H9 (cell line): ENCODE measurements at regions not wholly inside any gene's neighbourhood (a gene's known extent, or its start where the extent isn't known, plus 50 kb on each side); places are given as distances from the start of the nearest gene placed in this dataset.

Source experiments
- DNase-seq: peaks from one replicate; pipeline ENCODE4 v3.0.0-alpha.2; 2017
- H2AFZ ChIP-seq: one replicate; pipeline ENCODE4 v1.6.1; 2013; ENCODE audit warnings: mild to moderate bottlenecking, low read length, control low read depth, moderate library complexity
- H2AK5ac ChIP-seq: 2 replicates; pipeline ENCODE4 v1.6.1; 2013; ENCODE audit warnings: low read length, control low read depth, mixed read lengths; ENCODE audit not compliant: insufficient read length
- H2BK120ac ChIP-seq: one replicate; pipeline ENCODE4 v1.6.1; 2013; ENCODE audit warnings: low read depth, mild to moderate bottlenecking, low read length, control low read depth, inconsistent platforms; ENCODE audit not compliant: poor library complexity, severe bottlenecking
- H2BK12ac ChIP-seq: 2 replicates; pipeline ENCODE4 v1.6.1; 2013; ENCODE audit warnings: low read length, control low read depth, mixed read lengths, low read depth; ENCODE audit not compliant: insufficient read length
- H2BK15ac ChIP-seq: 2 replicates; pipeline ENCODE4 v1.6.1; 2013; ENCODE audit warnings: low read depth, low read length, control low read depth
- H2BK20ac ChIP-seq: one replicate; pipeline ENCODE4 v1.6.1; 2013; ENCODE audit warnings: low read depth, mild to moderate bottlenecking, low read length, control low read depth, inconsistent platforms; ENCODE audit not compliant: poor library complexity, severe bottlenecking
- H2BK5ac ChIP-seq: 2 replicates; pipeline ENCODE4 v1.6.1; 2013; ENCODE audit warnings: low read length, control low read depth, mixed read lengths; ENCODE audit not compliant: insufficient read length
- H3K14ac ChIP-seq: 2 replicates; pipeline ENCODE4 v1.6.1; 2013; ENCODE audit warnings: low read length, control low read depth; ENCODE audit not compliant: insufficient read depth
- H3K18ac ChIP-seq: 2 replicates; pipeline ENCODE4 v1.6.1; 2013; ENCODE audit warnings: low read depth, mild to moderate bottlenecking, mixed read lengths, low read length, control low read depth; ENCODE audit not compliant: insufficient read length
- H3K23ac ChIP-seq: 2 replicates; pipeline ENCODE4 v1.6.1; 2013; ENCODE audit warnings: low read length, control low read depth, mixed read lengths, low read depth; ENCODE audit not compliant: insufficient read length
- H3K23me2 ChIP-seq: 2 replicates; pipeline ENCODE4 v1.6.1; 2013; ENCODE audit warnings: low read depth, mild to moderate bottlenecking, mixed read lengths, low read length, control low read depth; ENCODE audit not compliant: insufficient read length, poor library complexity, severe bottlenecking
- H3K27ac ChIP-seq: 2 replicates; pipeline ENCODE4 v1.5.1; 2013; ENCODE audit warnings: low read length, control low read depth, mixed read lengths, low read depth; ENCODE audit not compliant: insufficient read length
- H3K27me3 ChIP-seq: 2 replicates; pipeline ENCODE4 v1.6.1; 2013; ENCODE audit warnings: low read length, control low read depth, inconsistent platforms; ENCODE audit not compliant: insufficient read depth
- H3K4ac ChIP-seq: 2 replicates; pipeline ENCODE4 v1.6.1; 2013; ENCODE audit warnings: low read depth, mild to moderate bottlenecking, control low read depth, inconsistent platforms, low read length, moderate library complexity
- H3K4me1 ChIP-seq: 2 replicates; pipeline ENCODE4 v1.6.1; 2013; ENCODE audit warnings: low read length, control low read depth, inconsistent platforms; ENCODE audit not compliant: insufficient read depth
- H3K4me2 ChIP-seq: 2 replicates; pipeline ENCODE4 v1.6.1; 2013; ENCODE audit warnings: low read length, control low read depth, mixed read lengths; ENCODE audit not compliant: insufficient read length, insufficient read depth
- H3K56ac ChIP-seq: 2 replicates; pipeline ENCODE4 v1.6.1; 2013; ENCODE audit warnings: low read depth, mild to moderate bottlenecking, mixed read lengths, low read length, control low read depth; ENCODE audit not compliant: insufficient read length
- H3K79me1 ChIP-seq: 2 replicates; pipeline ENCODE4 v1.6.1; 2013; ENCODE audit warnings: low read depth, mild to moderate bottlenecking, moderate library complexity, low read length, control low read depth, inconsistent platforms; ENCODE audit not compliant: insufficient read depth, poor library complexity, severe bottlenecking
- H3K79me2 ChIP-seq: 2 replicates; pipeline ENCODE4 v1.6.1; 2013; ENCODE audit warnings: low read length, control low read depth, inconsistent platforms; ENCODE audit not compliant: insufficient read depth
- H3K9ac ChIP-seq: 2 replicates; pipeline ENCODE4 v1.6.1; 2013; ENCODE audit warnings: low read length, control low read depth, mixed read lengths; ENCODE audit not compliant: insufficient read length; ENCODE audit errors: extremely low read depth
- H3K9me3 ChIP-seq: one replicate; pipeline ENCODE4 v1.6.1; 2013; ENCODE audit warnings: low read depth, low read length, inconsistent platforms; ENCODE audit not compliant: control insufficient read depth
- H3T11ph ChIP-seq: one replicate; pipeline ENCODE4 v1.6.1; 2013; ENCODE audit warnings: mild to moderate bottlenecking, low read length, control low read depth, inconsistent platforms
- H4K20me1 ChIP-seq: one replicate; pipeline ENCODE4 v1.6.1; 2013; ENCODE audit not compliant: control insufficient read depth, insufficient read length, insufficient read depth
- H4K5ac ChIP-seq: 2 replicates; pipeline ENCODE4 v1.6.1; 2013; ENCODE audit warnings: low read depth, mild to moderate bottlenecking, mixed read lengths, low read length, control low read depth; ENCODE audit not compliant: insufficient read length
- H4K8ac ChIP-seq: replicated peaks from 2 replicates; pipeline ENCODE4 v1.6.1; 2013; ENCODE audit warnings: low read length, control low read depth, mixed read lengths, low read depth; ENCODE audit not compliant: insufficient read length
- H4K91ac ChIP-seq: 2 replicates; pipeline ENCODE4 v1.6.1; 2013; ENCODE audit warnings: low read depth, mild to moderate bottlenecking, moderate library complexity, mixed read lengths, low read length, control low read depth; ENCODE audit not compliant: insufficient read length
- H3K27ac Mint-ChIP-seq, 3 experiments: 2 replicates in 2 of 3; 3 replicates in 1 of 3; pipeline ENCODE4 v1.8.0; 2020 to 2021; ENCODE audit warnings: mixed read lengths in 3 of 3, mild to moderate bottlenecking in 1 of 3, moderate library complexity in 1 of 3
- H3K27me3 Mint-ChIP-seq: 2 replicates; pipeline ENCODE4 v1.8.0; 2021; ENCODE audit warnings: low read depth, mild to moderate bottlenecking, moderate library complexity, mixed read lengths
- H3K36me3 Mint-ChIP-seq, 3 experiments: 2 replicates in 2 of 3; 3 replicates in 1 of 3; pipeline ENCODE4 v1.8.0; 2020 to 2021; ENCODE audit warnings: low read depth in 3 of 3, mixed read lengths in 3 of 3; ENCODE audit not compliant: insufficient read depth in 1 of 3
- H3K4me1 Mint-ChIP-seq, 2 experiments: 2 replicates each; pipeline ENCODE4 v1.8.0; 2020; ENCODE audit warnings: mixed read lengths in 2 of 2
- H3K4me3 Mint-ChIP-seq, 2 experiments: 2 replicates in 1 of 2; 3 replicates in 1 of 2; pipeline ENCODE4 v1.8.0; 2020 to 2021; ENCODE audit warnings: mild to moderate bottlenecking in 2 of 2, mixed read lengths in 2 of 2, moderate library complexity in 1 of 2
- H3K9me3 Mint-ChIP-seq, 2 experiments: 2 replicates in 1 of 2; 3 replicates in 1 of 2; pipeline ENCODE4 v1.8.0; 2020; ENCODE audit warnings: mild to moderate bottlenecking in 2 of 2, mixed read lengths in 2 of 2, moderate library complexity in 1 of 2
- CTCF ChIP-seq: fragments of 200-600 bp; sonication (generic); conservative IDR thresholded peaks from 3 replicates; pipeline ENCODE4 v1.8.0; 2021; ENCODE audit warnings: antibody characterized with exemption, mild to moderate bottlenecking
- WGBS: extraction: QIAGEN DNeasy Blood & Tissue Kit; methylation state at CpG from one replicate; pipeline ENCODE4 v1.1.7; 2013; ENCODE audit warnings: missing lambda C conversion rate, low lambda C conversion rate, mixed read lengths; ENCODE audit not compliant: insufficient read length; ENCODE audit errors: extremely low coverage; 5-methylcytosine and 5-hydroxymethylcytosine counted together

GRCh38 chr10:9819756-9820494 lies 1197.7 kb upstream of the CELF2 start:
- H3K27ac ChIP-seq: no peak overlapping the region
- no peak for TF ChIP-seq CTCF
- no peak overlapping the region for H4K91ac ChIP-seq
- no peak overlapping the region for H2BK5ac ChIP-seq
- H2AK5ac ChIP-seq: no peak overlapping the region
- H4K8ac ChIP-seq: no peak overlapping the region
- no peak overlapping the region for H2BK12ac ChIP-seq
- no peak overlapping the region for H3K4me2 ChIP-seq
- no peak overlapping the region for H3T11ph ChIP-seq
- Mint-ChIP-seq H3K27ac (no peak overlapping the region), H3K27me3 (no peaks in the 10 kb centered on the region), H3K4me1 (peaks cover 4% of the 10 kb centered on the region in 2 experiments; a peak in 1 of 4 replicates), H3K9me3 (peaks cover 14 to 19% of the 10 kb centered on the region in 2 experiments; a peak in 4 of 5 replicates), H3K4me3 (peak overlapping the region in 1 of 2 experiments; percentile 9; a peak in 1 of 5 replicates), H3K36me3 (peaks cover 2 to 14% (median 3%) of the 10 kb centered on the region in 3 experiments; a peak in 6 of 7 replicates)
- no peak overlapping the region for H3K23ac ChIP-seq
- H3K14ac ChIP-seq: no peak overlapping the region
- H2AFZ ChIP-seq: no peak overlapping the region
- H4K5ac ChIP-seq: no peak overlapping the region
- H4K20me1 ChIP-seq: no peaks in the 10 kb centered on the region
- H3K79me2 ChIP-seq: no peaks in the 10 kb centered on the region
- no CpG with 5 or more reads among the region's 4 CpGs for WGBS
- no peaks in the 10 kb centered on the region for H3K9me3 ChIP-seq
- H3K18ac ChIP-seq: no peak overlapping the region
- no peak overlapping the region for H3K56ac ChIP-seq
- H3K23me2 ChIP-seq: no peaks in the 10 kb centered on the region
- H3K27me3 ChIP-seq: no peaks in the 10 kb centered on the region
- no peak overlapping the region for H2BK120ac ChIP-seq
- H3K4me1 ChIP-seq: no peaks in the 10 kb centered on the region
- H3K4ac ChIP-seq: no peak overlapping the region
- H3K79me1 ChIP-seq: no peaks in the 10 kb centered on the region
- no peak overlapping the region for H3K9ac ChIP-seq
- H2BK20ac ChIP-seq: no peak overlapping the region
- DNase-seq: no peak
- no peak overlapping the region for H2BK15ac ChIP-seq
